Embryonic facial prominence (tissue), 1 donor: ENCODE measurements at regions not wholly inside any gene's neighbourhood (a gene's known extent, or its start where the extent isn't known, plus 50 kb on each side); places are given as distances from the start of the nearest gene placed in this dataset.
"Not testable (repeated sequence)": the region's sequence is repeated elsewhere in the genome, so short reads cannot be mapped to it uniquely, and the experiment has no call there.

Experiments
- DNase-seq: peaks from one replicate; pipeline ENCODE4 v3.0.0-alpha.2; 2016; ENCODE audit errors: extremely low spot score

GRCh38 chr17:5747276-5747675, 163.0 kb upstream of the NLRP1 start:
- no peak for DNase-seq

GRCh38 chr17:5747964-5748363, 163.7 kb upstream of the NLRP1 start:
- no peak for DNase-seq

- DNase-seq = no peak
Observed at GRCh38 chr17:5753421-5753820, 169.1 kb upstream of the NLRP1 start.

GRCh38 chr17:5757314-5757907, 173.1 kb upstream of the NLRP1 start:
- DNase-seq = no peak

- no peak for DNase-seq
Observed at GRCh38 chr17:5758651-5759050, 174.3 kb upstream of the NLRP1 start.

GRCh38 chr17:5759501-5759925, 175.2 kb upstream of the NLRP1 start:
- no peak for DNase-seq

GRCh38 chr17:5762191-5762590, 177.9 kb upstream of the NLRP1 start:
- no peak for DNase-seq

- DNase-seq = no peak
Observed at GRCh38 chr17:5763595-5764306, 179.4 kb upstream of the NLRP1 start.

- no peak for DNase-seq
Observed at GRCh38 chr17:5769593-5770354, 185.5 kb upstream of the NLRP1 start.

- no peak for DNase-seq
Observed at GRCh38 chr17:5770441-5771270, 186.3 kb upstream of the NLRP1 start.

GRCh38 chr17:5771271-5771577, 186.9 kb upstream of the NLRP1 start:
- DNase-seq = not testable (repeated sequence)

- not testable (repeated sequence) for DNase-seq
Observed at GRCh38 chr17:5772017-5772416, 187.7 kb upstream of the NLRP1 start.

- DNase-seq = no peak
Observed at GRCh38 chr17:5772720-5773119, 188.4 kb upstream of the NLRP1 start.

- DNase-seq = no peak
Observed at GRCh38 chr17:5773816-5774360, 189.6 kb upstream of the NLRP1 start.

- no peak for DNase-seq
Observed at GRCh38 chr17:5775098-5775497, 190.8 kb upstream of the NLRP1 start.

GRCh38 chr17:5780476-5780875, 196.2 kb upstream of the NLRP1 start:
- DNase-seq = no peak

- no peak for DNase-seq
Observed at GRCh38 chr17:5781236-5781927, 197.1 kb upstream of the NLRP1 start.

GRCh38 chr17:5783269-5783668, 199.0 kb upstream of the NLRP1 start:
- no peak for DNase-seq

GRCh38 chr17:5783851-5784250, 199.5 kb upstream of the NLRP1 start:
- no peak for DNase-seq

GRCh38 chr17:5784791-5785190, 200.5 kb upstream of the NLRP1 start:
- no peak for DNase-seq

- DNase-seq = no peak
Observed at GRCh38 chr17:5785338-5785737, 201.0 kb upstream of the NLRP1 start.
